ENCODE measurements at regions not wholly inside any gene's neighbourhood (a gene's known extent, or its start where the extent isn't known, plus 50 kb on each side); places are given as distances from the start of the nearest gene placed in this dataset.

GRCh38 chr9:85433046-85433445, 308.7 kb downstream of the AGTPBP1 start:
- Histone ChIP-seq H3K9me3 (ENCODE audit: control extremely low read depth in 1 of 3, control insufficient read depth in 2 of 3, insufficient read depth in 1 of 3, low read length in 2 of 3) (peaks cover 0 to 4% (median 0%) of the 10 kb centered on the region in 3 donors), H2AFZ (ENCODE audit: insufficient read depth, low read depth, low read length, poor library complexity, severe bottlenecking) (no peak overlapping the region), H4K20me1 (ENCODE audit: control insufficient read depth, insufficient read depth, low read length, poor library complexity, severe bottlenecking) (no peaks in the 10 kb centered on the region), H3K27me3 (replicated peaks in 1 of 4; ENCODE audit: control extremely low read depth in 1 of 4, control insufficient read depth in 3 of 4, insufficient read depth in 4 of 4, low read length in 3 of 4) (no peaks in the 10 kb centered on the region), H3K4me3 (ENCODE audit: control extremely low read depth in 1 of 5, extremely low read depth in 1 of 5, insufficient read depth in 1 of 5, low read depth in 2 of 5, low read length in 4 of 5) (no peak overlapping the region), H3K79me2 (ENCODE audit: control insufficient read depth, insufficient read depth, low read length) (no peaks in the 10 kb centered on the region), H3K4me2 (replicated peaks; ENCODE audit: low read depth, low read length, poor library complexity, severe bottlenecking) (no peak overlapping the region), H3K4me1 (ENCODE audit: control insufficient read depth in 2 of 2, insufficient read depth in 2 of 2, low read length in 2 of 2) (no peaks in the 10 kb centered on the region), H3K9ac (ENCODE audit: low read length) (no peak overlapping the region), H3K36me3 (replicated peaks in 1 of 2; ENCODE audit: control extremely low read depth in 1 of 2, control insufficient read depth in 1 of 2, extremely low read depth in 1 of 2, insufficient read depth in 2 of 2, low read length in 1 of 2) (no peaks in the 10 kb centered on the region), H3K27ac (ENCODE audit: low read length in 2 of 2) (no peak overlapping the region)
- H3K4me3 Mint-ChIP-seq, result no peak overlapping the region
- TF ChIP-seq EZH2 (IDR thresholded peaks at IDR 0.05; ENCODE audit: borderline replicate concordance, insufficient read depth, low read depth, low read length, poor library complexity, severe bottlenecking), result no peak
- no peak for TF ChIP-seq CTCF (IDR thresholded peaks at IDR 0.05)
- H3K27ac Mint-ChIP-seq, result no peak overlapping the region
- WGBS (ENCODE audit: insufficient coverage), result 97% methylated on average over 8 of the region's 8 CpGs
- no peaks in the 10 kb centered on the region for H3K4me1 Mint-ChIP-seq
- DNase-seq (no peak), ATAC-seq (ENCODE audit: low read depth) (no peak)
- POLR2A ChIA-PET, result no interaction called here
- no peaks in the 10 kb centered on the region for H3K9me3 Mint-ChIP-seq (ENCODE audit: insufficient read depth)
- CTCF ChIA-PET, result no interaction called here
- intact Hi-C loops (cut with micrococcal nuclease), result no loop called here
- H3K27me3 Mint-ChIP-seq, result peaks cover 22% of the 10 kb centered on the region

DNA sequence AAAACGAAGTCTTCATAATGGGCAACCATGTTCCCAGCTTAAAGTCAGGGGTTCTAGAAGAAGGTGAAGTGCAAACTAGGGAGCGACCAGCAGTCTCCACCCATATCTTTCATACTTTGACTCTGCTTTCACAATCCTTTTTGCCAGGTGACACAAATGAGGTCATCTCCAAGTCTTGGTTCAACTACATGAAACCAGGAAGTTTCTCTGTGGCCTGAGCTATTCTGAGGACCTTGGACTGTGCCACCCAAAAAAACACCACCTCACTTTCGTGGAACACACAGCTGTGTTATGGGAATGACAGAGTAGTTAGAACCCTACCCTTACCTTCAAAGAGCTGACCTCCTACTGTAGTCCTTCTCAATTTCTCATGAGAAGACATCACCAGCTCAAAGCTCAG, 309.2 kb downstream of the AGTPBP1 start:
- Histone ChIP-seq H3K4me1 (ENCODE audit: control insufficient read depth in 2 of 2, insufficient read depth in 2 of 2, low read length in 2 of 2) (no peaks in the 10 kb centered on the region), H3K27me3 (replicated peaks in 1 of 4; ENCODE audit: control extremely low read depth in 1 of 4, control insufficient read depth in 3 of 4, insufficient read depth in 4 of 4, low read length in 3 of 4) (no peaks in the 10 kb centered on the region), H3K4me2 (replicated peaks; ENCODE audit: low read depth, low read length, poor library complexity, severe bottlenecking) (no peak overlapping the region), H3K79me2 (ENCODE audit: control insufficient read depth, insufficient read depth, low read length) (no peaks in the 10 kb centered on the region), H3K36me3 (replicated peaks in 1 of 2; ENCODE audit: control extremely low read depth in 1 of 2, control insufficient read depth in 1 of 2, extremely low read depth in 1 of 2, insufficient read depth in 2 of 2, low read length in 1 of 2) (no peaks in the 10 kb centered on the region), H3K9me3 (ENCODE audit: control extremely low read depth in 1 of 3, control insufficient read depth in 2 of 3, insufficient read depth in 1 of 3, low read length in 2 of 3) (peaks cover 0 to 4% (median 0%) of the 10 kb centered on the region in 3 donors), H3K4me3 (ENCODE audit: control extremely low read depth in 1 of 5, extremely low read depth in 1 of 5, insufficient read depth in 1 of 5, low read depth in 2 of 5, low read length in 4 of 5) (no peak overlapping the region), H3K9ac (ENCODE audit: low read length) (no peak overlapping the region), H4K20me1 (ENCODE audit: control insufficient read depth, insufficient read depth, low read length, poor library complexity, severe bottlenecking) (no peaks in the 10 kb centered on the region), H2AFZ (ENCODE audit: insufficient read depth, low read depth, low read length, poor library complexity, severe bottlenecking) (no peak overlapping the region), H3K27ac (ENCODE audit: low read length in 2 of 2) (no peak overlapping the region)
- H3K4me1 Mint-ChIP-seq, result no peaks in the 10 kb centered on the region
- ChIA-PET POLR2A (no interaction called here), CTCF (no interaction called here)
- H3K27ac Mint-ChIP-seq, result no peak overlapping the region
- peaks cover 22% of the 10 kb centered on the region for H3K27me3 Mint-ChIP-seq
- no peak for ATAC-seq (ENCODE audit: low read depth)
- no peak overlapping the region for H3K4me3 Mint-ChIP-seq
- 80% methylated on average over 1 of the region's 3 CpGs for WGBS (ENCODE audit: insufficient coverage)
- H3K9me3 Mint-ChIP-seq (ENCODE audit: insufficient read depth), result no peaks in the 10 kb centered on the region
- TF ChIP-seq EZH2 (IDR thresholded peaks at IDR 0.05; ENCODE audit: borderline replicate concordance, insufficient read depth, low read depth, low read length, poor library complexity, severe bottlenecking) (no peak), CTCF (IDR thresholded peaks at IDR 0.05) (no peak)
- no peak for DNase-seq
- intact Hi-C loops (cut with micrococcal nuclease), result no loop called here

All from B cell (primary cell).